ENCODE measurements at regions not wholly inside any gene's neighbourhood (a gene's known extent, or its start where the extent isn't known, plus 50 kb on each side); places are given as distances from the start of the nearest gene placed in this dataset.

DNA sequence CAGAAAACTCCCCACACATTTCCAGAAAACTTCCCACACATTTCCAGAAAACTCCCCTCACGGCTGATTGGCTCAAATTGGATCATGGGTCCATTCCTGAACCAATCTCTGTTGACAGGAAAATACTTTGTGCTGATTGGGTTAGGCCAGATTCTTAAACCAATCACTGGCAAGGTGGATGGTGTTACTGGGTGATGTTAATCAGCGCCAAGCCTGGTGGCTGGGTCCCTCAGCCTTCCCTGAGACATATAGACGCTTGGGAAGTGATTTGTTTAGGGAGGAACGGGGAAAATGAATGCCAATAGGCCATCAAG, 199.4 kb upstream of the UBE2E2 start:
- Histone ChIP-seq H2BK12ac (ENCODE audit: low read depth, low read length) (no peak overlapping the region), H3K23ac (ENCODE audit: insufficient read length) (no peak overlapping the region), H4K5ac (ENCODE audit: insufficient read length, low read depth, low read length) (no peak overlapping the region), H3K79me1 (ENCODE audit: low read depth, low read length) (no peaks in the 10 kb centered on the region), H2BK120ac (replicated peaks; ENCODE audit: low read depth, low read length) (no peak overlapping the region), H2BK5ac (ENCODE audit: low read depth, low read length) (no peak overlapping the region), H3K79me2 (ENCODE audit: control insufficient read depth in 1 of 2, insufficient read depth in 2 of 2, low read length in 2 of 2) (no peaks in the 10 kb centered on the region), H3K4me2 (ENCODE audit: insufficient read depth in 1 of 2, low read depth in 2 of 2, low read length in 2 of 2) (no peak overlapping the region), H3K9me3 (ENCODE audit: insufficient read depth in 2 of 2, low read depth in 1 of 2, low read length in 1 of 2) (no peaks in the 10 kb centered on the region), H4K8ac (ENCODE audit: extremely low read depth, insufficient read depth, low read length) (no peak overlapping the region), H3K14ac (ENCODE audit: insufficient read length) (no peak overlapping the region), H2AFZ (ENCODE audit: low read length) (0 out of 2 replicates have a peak overlapping the region, but pooled peaks have one; percentile 3), H3K27me3 (replicated peaks in 1 of 4; ENCODE audit: control insufficient read depth in 3 of 4, extremely low read depth in 1 of 4, insufficient read depth in 3 of 4, low read length in 3 of 4) (no peaks in the 10 kb centered on the region), H3K4me3 (ENCODE audit: extremely low read depth in 1 of 4, insufficient read depth in 2 of 4, low read depth in 3 of 4, low read length in 4 of 4) (no peak overlapping the region), H4K91ac (replicated peaks; ENCODE audit: insufficient read length, low read length) (no peak overlapping the region), H3K27ac (ENCODE audit: low read depth, low read length) (no peak overlapping the region), H2AK5ac (ENCODE audit: low read depth, low read length) (no peak overlapping the region), H2BK20ac (ENCODE audit: low read length) (no peak overlapping the region), H3K4ac (replicated peaks; ENCODE audit: insufficient read length, low read depth, low read length) (no peak overlapping the region), H3K36me3 (ENCODE audit: control insufficient read depth in 2 of 4, insufficient read depth in 4 of 4, low read length in 3 of 4) (no peaks in the 10 kb centered on the region), H3K9ac (replicated peaks in 1 of 4; ENCODE audit: extremely low read depth in 1 of 4, low read depth in 3 of 4, low read length in 3 of 4) (no peak overlapping the region), H3K4me1 (replicated peaks in 1 of 4; ENCODE audit: control insufficient read depth in 3 of 4, insufficient read depth in 4 of 4, low read length in 3 of 4) (no peaks in the 10 kb centered on the region), H3K23me2 (ENCODE audit: low read depth, low read length) (no peaks in the 10 kb centered on the region), H3K56ac (replicated peaks; ENCODE audit: insufficient read length, low read depth, low read length) (no peak overlapping the region), H3K18ac (ENCODE audit: extremely low read depth, low read length) (no peak overlapping the region), H2BK15ac (ENCODE audit: low read length) (no peak overlapping the region), H4K20me1 (replicated peaks in 1 of 2; ENCODE audit: control insufficient read depth in 1 of 2, insufficient read depth in 2 of 2, low read length in 2 of 2) (no peaks in the 10 kb centered on the region)
- FAIRE-seq (no peak), DNase-seq (ENCODE audit: low read depth in 1 of 2, low spot score in 2 of 2) (no peak)
- whole genome bisulfite sequencing, 2 experiments (ENCODE audit: extremely low coverage in 1 of 2, insufficient coverage in 1 of 2, insufficient read length in 1 of 2, insufficient replicate concordance in 2 of 2, low coverage in 1 of 2, low lambda C conversion rate in 2 of 2, missing lambda C conversion rate in 1 of 2), result 97% methylated on average over 4 of the region's 4 CpGs; no CpG with 5 or more reads in 1 of the 2 experiments
- ChIA-PET POLR2A (ENCODE audit: partially characterized antibody) (no interaction called here), CTCF (ENCODE audit: partially characterized antibody) (no interaction called here)
- no peak for TF ChIP-seq SP2 (IDR thresholded peaks at IDR 0.05; ENCODE audit: low read length)
- TF ChIP-seq JUND (IDR thresholded peaks at IDR 0.05; ENCODE audit: low read length), result no peak
- TF ChIP-seq POLR2A (IDR thresholded peaks at IDR 0.05; ENCODE audit: control extremely low read depth in 1 of 2, low read depth in 2 of 2, low read length in 2 of 2), result no peak

All from H1 (cell line).